Suppressor macrophage treated with lipopolysaccharide for 1 hour (primary cell): ENCODE measurements at regions not wholly inside any gene's neighbourhood (a gene's known extent, or its start where the extent isn't known, plus 50 kb on each side); places are given as distances from the start of the nearest gene placed in this dataset.
A peak's percentile ranks its signal among the peaks of the same experiment; 100 is the strongest.

Source experiments
- DNase-seq, 3 donors: peaks; one replicate each; pipeline ENCODE4 v3.0.0-alpha.2; 2020 to 2022

DNA sequence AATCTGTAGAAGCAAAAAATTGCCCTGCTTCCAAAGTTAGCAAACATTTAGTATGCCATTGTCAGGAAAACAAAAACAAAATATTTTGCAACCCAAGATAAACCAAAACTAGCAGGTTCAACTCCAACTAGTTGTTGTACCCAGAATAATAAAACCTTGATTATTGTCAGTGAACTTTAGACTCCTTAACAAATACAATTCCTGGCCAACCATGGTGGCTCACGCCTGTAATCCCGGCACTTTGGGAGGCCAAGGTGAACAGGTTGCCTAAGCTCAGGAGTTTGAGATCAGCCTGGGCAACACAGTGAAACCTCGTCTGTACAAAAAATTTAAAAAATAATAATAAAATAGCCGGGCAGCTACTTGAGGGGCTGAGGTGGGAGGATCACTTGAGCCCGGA, 53.6 kb upstream of the EPCAM start:
- DNase-seq = no peak

DNA sequence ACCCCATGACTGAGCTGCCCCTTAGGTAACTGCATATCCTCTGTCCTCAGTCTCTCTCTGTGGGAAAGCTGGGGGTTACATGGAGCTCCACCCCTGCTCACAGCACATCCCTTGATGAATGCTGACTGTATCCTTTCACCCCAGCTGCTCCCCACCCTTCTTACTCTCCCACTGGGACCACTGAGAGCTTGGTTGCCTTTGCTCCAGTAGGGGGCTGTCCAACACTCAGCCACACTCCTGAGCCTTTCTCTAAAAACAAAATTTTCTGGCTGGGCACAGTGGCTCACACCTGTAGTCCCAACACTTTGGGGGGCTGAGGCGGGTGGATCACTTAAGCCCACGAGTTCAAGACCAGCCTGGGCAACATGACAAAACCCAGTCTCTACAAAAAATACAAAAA, 55.4 kb upstream of the EPCAM start:
- DNase-seq = no peak

- no peak for DNase-seq
These were observed 55.9 kb upstream of the EPCAM start for GRCh38 chr2:47313141-47313691.

DNA sequence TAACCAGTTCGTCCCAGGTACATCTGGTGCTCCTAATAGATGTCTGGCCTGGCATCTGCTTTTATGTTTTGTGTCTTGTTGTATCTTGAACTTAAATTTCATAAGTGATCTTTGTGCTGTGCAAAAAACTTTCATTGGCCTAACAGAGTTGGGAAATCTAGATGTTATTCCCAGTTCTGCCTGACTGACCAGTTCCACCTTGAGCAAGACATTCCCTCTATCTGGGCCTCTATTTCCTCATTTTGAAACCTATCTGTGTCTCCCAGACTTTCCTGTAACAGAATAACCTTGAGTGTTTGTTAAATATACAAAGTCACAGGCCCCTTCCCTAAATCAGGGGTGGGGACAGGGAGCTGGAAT, 56.6 kb upstream of the EPCAM start:
- DNase-seq = no peak

DNA sequence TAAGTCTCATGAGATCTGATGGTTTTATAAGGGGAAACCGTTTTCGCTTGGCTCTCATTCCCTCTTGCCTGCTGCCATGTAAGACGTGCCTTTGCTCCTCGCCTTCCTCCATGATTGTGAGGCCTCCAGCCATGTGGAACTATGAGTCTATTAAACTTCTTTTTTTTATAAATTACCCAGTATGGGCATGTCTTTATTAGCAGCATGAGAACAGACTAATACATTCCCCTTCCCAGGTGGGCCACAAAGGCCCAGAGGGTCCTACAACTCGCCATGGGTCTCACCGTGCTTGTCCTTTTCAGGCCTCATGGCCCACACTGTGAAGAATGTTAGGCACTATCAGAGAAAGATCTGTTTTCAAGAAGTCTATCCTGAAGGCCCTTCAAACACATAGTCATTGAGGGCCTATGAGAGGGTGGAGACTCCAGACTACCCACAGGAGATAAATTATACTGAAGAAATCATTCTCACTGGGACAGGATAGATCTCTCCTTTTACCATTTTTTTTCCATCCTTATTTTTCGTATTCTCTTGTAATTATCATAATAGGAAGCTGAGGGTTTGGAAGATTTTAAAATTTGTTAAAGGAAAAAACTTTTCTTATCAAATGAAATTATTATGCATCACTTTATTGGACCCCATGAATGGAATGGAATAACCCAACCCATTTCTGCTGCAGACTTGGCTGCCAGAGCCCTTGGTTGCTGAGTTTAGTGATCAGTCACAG, 57.2 kb upstream of the EPCAM start:
- DNase-seq = no peak

- DNase-seq = peak in 1 of 3 donors; percentile 37
These were observed 58.1 kb upstream of the EPCAM start for GRCh38 chr2:47310801-47311560.

GRCh38 chr2:47309952-47310800, 58.9 kb upstream of the EPCAM start:
- peak; percentile 56 to 65 (median 61) for DNase-seq

GRCh38 chr2:47309472-47309951, 59.6 kb upstream of the EPCAM start:
- DNase-seq = no peak

- no peak for DNase-seq
These were observed 62.0 kb upstream of the EPCAM start for GRCh38 chr2:47307066-47307465.

- DNase-seq = no peak
These were observed 64.5 kb upstream of the EPCAM start for GRCh38 chr2:47304654-47305053.

GRCh38 chr2:47303341-47304148, 65.6 kb upstream of the EPCAM start:
- DNase-seq = peak; percentile 11 to 43 (median 39)

DNA sequence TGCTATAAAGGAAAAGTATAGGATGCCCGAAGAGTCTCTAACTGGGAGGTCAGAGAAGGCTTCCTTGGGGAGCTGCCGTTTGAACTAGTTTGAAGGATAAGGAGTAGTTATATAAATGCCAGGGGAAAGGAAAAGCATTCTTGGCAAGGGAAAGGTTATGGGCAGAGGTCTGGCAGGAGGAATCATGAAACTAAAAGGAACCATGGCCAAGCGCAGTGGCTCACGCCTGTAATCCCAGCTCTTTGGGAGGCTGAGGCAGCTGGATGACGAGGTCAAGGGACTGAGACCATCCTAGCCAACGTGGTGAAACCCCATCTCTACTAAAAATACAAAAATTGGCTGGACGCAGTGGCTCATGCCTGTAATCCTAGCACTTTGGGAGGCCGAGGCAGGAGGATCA, 66.8 kb upstream of the EPCAM start:
- no peak for DNase-seq

GRCh38 chr2:47301731-47302130, 67.4 kb upstream of the EPCAM start:
- no peak for DNase-seq

GRCh38 chr2:47301277-47301618, 67.9 kb upstream of the EPCAM start:
- DNase-seq = no peak

DNA sequence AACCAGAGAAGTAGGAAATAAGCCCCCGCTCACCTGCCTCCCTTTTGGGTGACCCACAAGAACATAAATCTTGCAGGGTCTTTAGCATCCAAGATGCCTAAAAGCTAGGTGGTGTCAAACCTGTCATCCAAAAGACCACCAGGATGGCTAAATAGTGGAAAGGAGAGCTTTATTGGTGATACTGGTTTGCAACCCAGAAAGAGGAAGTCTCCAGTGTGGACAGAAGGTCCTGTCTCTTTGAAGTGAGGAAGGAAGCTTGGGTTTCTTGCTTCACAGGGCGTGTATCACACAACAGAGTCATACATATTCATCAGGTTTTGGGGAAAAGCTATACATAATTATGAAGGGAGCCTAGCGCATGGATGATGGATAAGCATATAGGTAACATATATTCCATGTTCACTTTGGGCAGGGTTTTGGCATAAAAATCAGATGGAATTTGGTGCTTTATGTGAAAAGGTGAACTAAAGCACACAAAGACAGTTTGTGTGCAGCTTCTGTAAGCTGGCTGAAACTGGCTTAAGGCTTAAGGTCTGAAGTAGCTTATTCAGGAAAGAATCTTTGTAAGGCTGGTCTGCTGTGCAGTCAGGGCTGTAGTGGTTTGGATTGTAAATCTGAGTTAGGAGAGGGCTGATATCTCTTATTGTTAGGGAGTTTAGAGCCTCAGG, 68.4 kb upstream of the EPCAM start:
- peak; percentile 73 to 85 (median 85) for DNase-seq

- DNase-seq = no peak
These were observed 69.0 kb upstream of the EPCAM start for GRCh38 chr2:47300081-47300480.

- DNase-seq = peak; percentile 42 to 73 (median 65)
These were observed 69.6 kb upstream of the EPCAM start for GRCh38 chr2:47299555-47299954.

DNA sequence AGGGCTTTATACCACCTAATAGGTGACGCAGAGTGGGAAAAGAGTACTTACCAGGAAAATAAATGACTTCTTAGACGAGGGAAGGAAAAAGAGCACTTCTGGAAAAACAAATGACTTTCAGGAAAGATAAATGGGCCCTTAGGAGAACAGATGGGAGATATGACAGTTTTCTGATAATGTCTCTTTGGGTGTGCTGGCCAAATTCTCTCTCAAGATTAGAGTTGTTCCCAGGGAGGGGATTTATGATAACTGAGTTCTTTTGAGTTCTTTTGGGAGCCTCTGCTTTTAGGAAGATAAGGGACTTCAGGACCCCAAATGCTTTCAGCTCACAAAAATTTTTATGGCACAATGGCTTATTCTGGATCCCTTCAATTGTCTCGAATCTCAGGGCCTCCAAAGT, 70.3 kb upstream of the EPCAM start:
- no peak for DNase-seq

DNA sequence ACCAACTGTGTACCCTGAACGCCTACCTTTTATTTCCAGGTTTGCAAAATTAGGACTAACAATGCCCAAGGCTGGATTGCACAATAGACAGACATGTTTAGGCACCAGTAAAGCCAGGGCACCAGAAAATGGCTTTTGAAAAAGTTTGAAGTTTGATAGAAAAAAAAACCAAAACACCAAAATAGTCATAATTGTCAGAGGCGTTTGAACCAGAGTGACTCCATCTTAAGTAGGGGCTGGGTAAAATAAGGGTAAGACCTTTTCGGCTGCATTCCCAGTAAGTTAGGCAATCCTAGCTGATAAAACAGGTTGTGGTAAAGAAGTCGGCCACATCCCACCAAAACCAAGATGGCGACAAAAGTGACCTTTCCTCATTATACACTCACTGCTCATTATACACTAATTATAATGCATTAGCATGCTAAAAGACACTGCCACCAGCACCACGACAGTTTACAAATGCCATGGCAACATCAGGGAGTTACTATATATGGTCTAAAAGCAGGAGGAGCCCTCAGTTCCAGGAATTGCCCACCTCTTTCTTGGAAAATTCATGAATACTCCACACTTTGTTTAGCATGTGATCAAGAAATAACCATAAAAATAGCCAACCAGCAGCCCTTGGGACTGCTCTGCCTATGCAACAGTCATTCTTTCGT, 71.2 kb upstream of the EPCAM start:
- DNase-seq = no peak

GRCh38 chr2:47295981-47296635, 73.0 kb upstream of the EPCAM start:
- DNase-seq = peak; percentile 33 to 45 (median 33)
